Adrenal gland (tissue), 5 donors: ENCODE measurements at regions not wholly inside any gene's neighbourhood (a gene's known extent, or its start where the extent isn't known, plus 50 kb on each side); places are given as distances from the start of the nearest gene placed in this dataset.

Experiments used
- CTCF ChIP-seq, 6 experiments: fragments of 450-650 bp in 4 of 6; fragments of 200-600 bp in 2 of 6; sonication (generic) in 1 of 6; IDR thresholded peaks; 1 replicate in 5 of 6; 2 replicates in 1 of 6; pipeline versions ENCODE4 v1.5.1 to v1.8.0; 2016 to 2021; ENCODE audit warnings: antibody characterized with exemption in 6 of 6, mild to moderate bottlenecking in 2 of 6, moderate library complexity in 1 of 6
- POLR2A ChIP-seq, 2 donors: fragments of 450-650 bp; IDR thresholded peaks; one replicate each; pipeline ENCODE4 v1.6.1; 2017; ENCODE audit warnings: antibody characterized with exemption in 2 of 2, mild to moderate bottlenecking in 2 of 2, moderate library complexity in 1 of 2
- donor health status: DM: no; HTN: no; CAD: no.

DNA sequence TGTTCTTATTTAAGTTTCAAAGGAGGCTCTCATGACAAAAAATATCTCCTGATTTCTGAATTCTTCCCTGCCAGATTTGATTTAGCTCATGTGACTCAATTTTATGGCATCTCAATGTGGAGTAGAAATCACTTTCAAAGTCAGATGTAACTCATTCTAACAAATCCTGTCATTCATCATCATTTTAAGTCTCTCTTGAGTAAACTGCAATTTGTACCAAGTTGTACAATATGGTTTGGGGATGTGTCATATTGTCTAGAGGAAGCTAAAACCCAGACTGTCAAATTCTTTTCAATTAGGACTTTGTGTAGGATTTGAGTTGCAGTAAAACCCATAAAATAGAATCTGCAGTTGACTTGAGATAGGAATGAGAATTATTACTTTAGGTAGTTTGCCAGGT lies 2101.0 kb downstream of the NCAM2 start:
- no peak for TF ChIP-seq CTCF (IDR thresholded peaks at IDR 0.05)
- TF ChIP-seq POLR2A (IDR thresholded peaks at IDR 0.05): no peak
